Transverse colon (tissue), 4 donors: ENCODE measurements at regions not wholly inside any gene's neighbourhood (a gene's known extent, or its start where the extent isn't known, plus 50 kb on each side); places are given as distances from the start of the nearest gene placed in this dataset.

Source experiments
- DNase-seq: peaks from one replicate; pipeline ENCODE4 v3.0.0-alpha.2; 2019
- H3K27ac ChIP-seq, 4 donors: fragments of 200-600 bp; sonication (generic); 2 replicates each; pipeline ENCODE4 v1.5.1; 2016 to 2018; ENCODE audit warnings: inconsistent platforms in 4 of 4
- H3K27me3 ChIP-seq: fragments of 200-600 bp; sonication (generic); 2 replicates; pipeline ENCODE4 v1.5.1; 2017; ENCODE audit warnings: inconsistent platforms
- H3K36me3 ChIP-seq, 4 donors: fragments of 200-600 bp; sonication (generic); 2 replicates each; pipeline ENCODE4 v1.5.1; 2017 to 2019; ENCODE audit warnings: inconsistent platforms in 4 of 4
- H3K4me1 ChIP-seq, 4 donors: fragments of 200-600 bp; sonication (generic); 2 replicates each; pipeline ENCODE4 v1.5.1; 2017 to 2020; ENCODE audit warnings: inconsistent platforms in 4 of 4
- H3K4me3 ChIP-seq, 4 donors: fragments of 200-600 bp; sonication (generic); 1 replicate in 1 of 4; 2 replicates in 3 of 4; pipeline versions ENCODE4 v1.5.1 to v1.6.1; 2017 to 2019; ENCODE audit warnings: inconsistent platforms in 4 of 4
- H3K9me3 ChIP-seq, 2 donors: fragments of 200-600 bp; sonication (generic); 2 replicates each; pipeline ENCODE4 v1.5.1; 2017 to 2019; ENCODE audit warnings: inconsistent platforms in 2 of 2
- CTCF ChIP-seq, 5 experiments: fragments of 200-600 bp in 3 of 5; fragments of 450-650 bp in 2 of 5; sonication (generic) in 3 of 5; IDR thresholded peaks; 1 replicate in 2 of 5; 2 replicates in 3 of 5; pipeline ENCODE4 v1.5.1; 2016 to 2017; ENCODE audit warnings: antibody characterized with exemption in 5 of 5, inconsistent platforms in 3 of 5, mild to moderate bottlenecking in 2 of 5, moderate library complexity in 1 of 5
- EP300 ChIP-seq: sonication (generic); formaldehyde crosslinking; IDR thresholded peaks from one replicate; pipeline ENCODE4 v1.6.1; 2017; ENCODE audit warnings: antibody characterized with exemption, low read depth
- POLR2A ChIP-seq: fragments of 450-650 bp; IDR thresholded peaks from one replicate; pipeline ENCODE4 v1.6.1; 2016; ENCODE audit warnings: antibody characterized with exemption, mild to moderate bottlenecking, moderate library complexity
- POLR2AphosphoS5 ChIP-seq, 3 donors: sonication (generic); formaldehyde crosslinking; IDR thresholded peaks; one replicate each; pipeline ENCODE4 v1.6.1; 2016; ENCODE audit warnings: antibody characterized with exemption in 3 of 3
- WGBS, 2 donors: methylation state at CpG; one replicate each; pipeline ENCODE4 v1.1.5; 2018; ENCODE audit warnings: low coverage in 1 of 2; 5-methylcytosine and 5-hydroxymethylcytosine counted together
- in situ Hi-C, 4 donors: fragments of 200-750 bp; cut with MboI; loops; one replicate each; pipeline versions ENCODE4 v1.15.0 to v1.15.1; 2017; ENCODE audit warnings: low sequenced_read_pairs in 3 of 4, low pct_ligation_motif_present in 1 of 4, low pct_unique_long_range_greater_than_20kb in 1 of 4
- intact Hi-C: fragments of 100-400 bp; cut with DNase I; formaldehyde crosslinking; loops from one replicate; pipeline ENCODE4 v1.15.1; 2023; ENCODE audit warnings: low total_unique reads

- TF ChIP-seq POLR2A, result no peak
- no peak for DNase-seq
- H3K9me3 ChIP-seq, result no peaks in the 10 kb centered on the region
- in situ Hi-C loops (no loop called here), intact Hi-C loops (no loop called here)
- H3K4me3 ChIP-seq, result no peak overlapping the region
- no peaks in the 10 kb centered on the region for H3K36me3 ChIP-seq
- no peak overlapping the region for H3K27ac ChIP-seq
- H3K27me3 ChIP-seq, result no peaks in the 10 kb centered on the region
- H3K4me1 ChIP-seq, result no peaks in the 10 kb centered on the region
Observed at GRCh38 chr3:34934660-34935059, 704.7 kb upstream of the ARPP21 start.

- Histone ChIP-seq H3K27ac (no peak overlapping the region), H3K36me3 (no peaks in the 10 kb centered on the region), H3K4me3 (no peak overlapping the region), H3K27me3 (no peaks in the 10 kb centered on the region), H3K9me3 (no peaks in the 10 kb centered on the region), H3K4me1 (no peaks in the 10 kb centered on the region)
- in situ Hi-C loops (no loop called here), intact Hi-C loops (no loop called here)
- DNase-seq, result no peak
- 86 to 95% methylated on average over 1 of the region's 1 CpG for WGBS, 2 donors
- TF ChIP-seq CTCF (IDR thresholded peaks at IDR 0.05), result no peak
- TF ChIP-seq EP300, result no peak
- no peak for TF ChIP-seq POLR2A
- no peak for TF ChIP-seq POLR2AphosphoS5 (IDR thresholded peaks at IDR 0.05)
Observed at GRCh38 chr3:34938784-34939183, 700.5 kb upstream of the ARPP21 start.

GRCh38 chr3:34942256-34942655 is 697.1 kb upstream of the ARPP21 start:
- no peaks in the 10 kb centered on the region for H3K4me1 ChIP-seq
- H3K36me3 ChIP-seq, result no peaks in the 10 kb centered on the region
- H3K9me3 ChIP-seq, result no peaks in the 10 kb centered on the region
- H3K27me3 ChIP-seq, result no peaks in the 10 kb centered on the region
- H3K4me3 ChIP-seq, result no peak overlapping the region
- no peak for TF ChIP-seq EP300
- no peak for TF ChIP-seq CTCF (IDR thresholded peaks at IDR 0.05)
- no peak for TF ChIP-seq POLR2AphosphoS5 (IDR thresholded peaks at IDR 0.05)
- no peak for TF ChIP-seq POLR2A
- in situ Hi-C loops (no loop called here), intact Hi-C loops (no loop called here)
- DNase-seq, result no peak
- no peak overlapping the region for H3K27ac ChIP-seq

DNA sequence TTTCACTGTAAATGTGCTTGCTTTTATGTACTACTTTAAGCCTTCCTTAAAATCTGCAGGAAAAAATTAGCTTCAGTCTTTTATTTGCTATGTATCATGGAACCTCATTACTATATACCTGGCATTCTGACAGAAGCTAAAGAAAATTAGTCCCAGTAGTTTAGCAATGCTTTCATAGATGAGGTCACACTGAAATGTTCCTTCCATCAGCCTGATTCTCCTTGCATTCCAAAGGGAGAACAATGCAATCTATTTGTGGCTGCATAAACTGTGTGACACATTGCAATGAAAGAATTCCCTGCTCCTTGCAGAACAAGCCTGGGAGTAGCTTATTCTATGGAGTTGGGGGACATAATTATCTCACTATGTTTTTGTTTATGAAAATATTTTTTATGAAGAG is 691.5 kb upstream of the ARPP21 start:
- no peaks in the 10 kb centered on the region for H3K9me3 ChIP-seq
- no peaks in the 10 kb centered on the region for H3K36me3 ChIP-seq
- H3K4me1 ChIP-seq, result no peaks in the 10 kb centered on the region
- H3K4me3 ChIP-seq, result no peak overlapping the region
- TF ChIP-seq POLR2A (no peak), POLR2AphosphoS5 (IDR thresholded peaks at IDR 0.05) (no peak), CTCF (IDR thresholded peaks at IDR 0.05) (no peak), EP300 (no peak)
- no peaks in the 10 kb centered on the region for H3K27me3 ChIP-seq
- DNase-seq, result no peak
- in situ Hi-C loops (no loop called here), intact Hi-C loops (no loop called here)
- H3K27ac ChIP-seq, result no peak overlapping the region

- no peak overlapping the region for H3K4me3 ChIP-seq
- no peaks in the 10 kb centered on the region for H3K27me3 ChIP-seq
- in situ Hi-C loops, result no loop called here
- intact Hi-C loops, result no loop called here
- no peak for TF ChIP-seq CTCF (IDR thresholded peaks at IDR 0.05)
- no peak for TF ChIP-seq POLR2AphosphoS5 (IDR thresholded peaks at IDR 0.05)
- no peak for TF ChIP-seq EP300
- no peak for TF ChIP-seq POLR2A
- no peaks in the 10 kb centered on the region for H3K9me3 ChIP-seq
- no peak overlapping the region for H3K27ac ChIP-seq
- no peak for DNase-seq
- no peaks in the 10 kb centered on the region for H3K4me1 ChIP-seq
- no peaks in the 10 kb centered on the region for H3K36me3 ChIP-seq
- 77% methylated on average over 1 of the region's 1 CpG; no CpG with 5 or more reads in 1 of the 2 donors for WGBS, 2 donors
Observed at GRCh38 chr3:34948517-34948916, 690.8 kb upstream of the ARPP21 start.
